B cell (primary cell): ENCODE measurements at regions not wholly inside any gene's neighbourhood (a gene's known extent, or its start where the extent isn't known, plus 50 kb on each side); places are given as distances from the start of the nearest gene placed in this dataset.

Experiments used
- CTCF ChIP-seq: fragments of 200-600 bp; IDR thresholded peaks from one replicate; pipeline ENCODE4 v1.8.0; 2022; ENCODE audit warnings: antibody characterized with exemption, mild to moderate bottlenecking
- EZH2 ChIP-seq: IDR thresholded peaks from 2 replicates; pipeline ENCODE4 v1.6.1; 2012; ENCODE audit warnings: borderline replicate concordance, low read depth, mild to moderate bottlenecking, moderate library complexity, low read length; ENCODE audit not compliant: insufficient read depth, poor library complexity, severe bottlenecking

- TF ChIP-seq EZH2 (no peak), CTCF (no peak)
Observed at GRCh38 chr15:88976656-88977055, 63.5 kb upstream of the MFGE8 start.
